ENCODE measurements at regions not wholly inside any gene's neighbourhood (a gene's known extent, or its start where the extent isn't known, plus 50 kb on each side); places are given as distances from the start of the nearest gene placed in this dataset.

DNA sequence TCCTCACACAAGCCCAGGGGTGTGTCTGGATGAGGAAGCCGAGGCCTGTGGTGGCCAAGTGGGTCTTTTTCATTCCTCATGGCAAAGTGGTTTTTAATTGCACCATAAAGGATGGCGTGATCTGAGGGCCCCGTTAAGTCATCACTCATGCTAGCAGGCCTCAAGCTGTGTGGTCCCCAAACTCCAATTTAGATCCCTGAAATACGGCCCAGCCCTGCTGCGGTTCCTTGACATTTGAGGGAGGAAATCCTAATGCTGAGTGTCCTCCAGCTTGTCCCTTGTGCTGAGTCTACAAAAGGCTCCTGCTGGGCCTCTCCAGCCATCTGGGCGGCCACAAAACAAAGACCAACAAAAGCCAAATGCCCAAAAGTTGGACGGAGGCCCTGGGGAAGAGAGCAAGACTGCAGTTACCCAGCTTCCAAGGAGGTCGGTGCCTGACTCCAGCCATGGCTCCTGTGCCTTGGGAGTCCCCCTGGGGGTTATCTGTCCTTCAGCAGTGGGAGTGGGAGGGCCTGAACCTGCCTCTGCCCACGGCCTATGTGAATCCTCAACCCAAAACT is 162.3 kb upstream of the PDE10A start:
- no peak overlapping the region for H3K4me3 ChIP-seq (ENCODE audit: low read depth, low read length)
- TF ChIP-seq, protein P1, sequence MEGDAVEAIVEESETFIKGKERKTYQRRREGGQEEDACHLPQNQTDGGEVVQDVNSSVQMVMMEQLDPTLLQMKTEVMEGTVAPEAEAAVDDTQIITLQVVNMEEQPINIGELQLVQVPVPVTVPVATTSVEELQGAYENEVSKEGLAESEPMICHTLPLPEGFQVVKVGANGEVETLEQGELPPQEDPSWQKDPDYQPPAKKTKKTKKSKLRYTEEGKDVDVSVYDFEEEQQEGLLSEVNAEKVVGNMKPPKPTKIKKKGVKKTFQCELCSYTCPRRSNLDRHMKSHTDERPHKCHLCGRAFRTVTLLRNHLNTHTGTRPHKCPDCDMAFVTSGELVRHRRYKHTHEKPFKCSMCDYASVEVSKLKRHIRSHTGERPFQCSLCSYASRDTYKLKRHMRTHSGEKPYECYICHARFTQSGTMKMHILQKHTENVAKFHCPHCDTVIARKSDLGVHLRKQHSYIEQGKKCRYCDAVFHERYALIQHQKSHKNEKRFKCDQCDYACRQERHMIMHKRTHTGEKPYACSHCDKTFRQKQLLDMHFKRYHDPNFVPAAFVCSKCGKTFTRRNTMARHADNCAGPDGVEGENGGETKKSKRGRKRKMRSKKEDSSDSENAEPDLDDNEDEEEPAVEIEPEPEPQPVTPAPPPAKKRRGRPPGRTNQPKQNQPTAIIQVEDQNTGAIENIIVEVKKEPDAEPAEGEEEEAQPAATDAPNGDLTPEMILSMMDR (IDR thresholded peaks at IDR 0.05; ENCODE audit: low read depth, low read length, missing control alignments): no peak
- no peak for DNase-seq (ENCODE audit: low read depth)

- TF ChIP-seq, protein P1 (IDR thresholded peaks at IDR 0.05; ENCODE audit: low read depth, low read length, missing control alignments): no peak
- DNase-seq (ENCODE audit: low read depth): no peak
- no peak overlapping the region for H3K4me3 ChIP-seq (ENCODE audit: low read depth, low read length)
Measured at GRCh38 chr6:165823609-165824326, 160.7 kb upstream of the PDE10A start.

DNA sequence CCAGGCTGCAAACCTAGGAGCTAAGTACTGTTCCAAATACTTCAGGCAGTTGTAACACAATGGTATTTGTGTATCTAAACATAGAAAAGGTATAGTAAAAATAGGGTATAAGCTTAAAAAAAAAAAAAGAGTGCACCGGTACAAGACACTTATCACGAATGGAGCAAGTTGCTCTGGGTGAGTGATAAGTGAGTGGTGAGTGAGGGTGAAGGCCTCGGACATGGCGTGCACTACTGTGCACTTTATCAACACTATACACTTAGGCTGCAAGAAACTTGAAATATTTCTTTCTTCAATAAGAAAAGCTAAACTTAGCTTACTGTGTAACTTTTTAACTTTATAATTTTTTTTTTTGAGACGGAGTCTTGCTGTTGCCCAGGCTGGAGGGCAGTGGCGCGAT is 159.5 kb upstream of the PDE10A start:
- no peak for DNase-seq (ENCODE audit: low read depth)
- no peak overlapping the region for H3K4me3 ChIP-seq (ENCODE audit: low read depth, low read length)
- TF ChIP-seq, protein P1 (IDR thresholded peaks at IDR 0.05; ENCODE audit: low read depth, low read length, missing control alignments): no peak

GRCh38 chr6:165821754-165822153 is 158.7 kb upstream of the PDE10A start:
- DNase-seq (ENCODE audit: low read depth): no peak
- no peak overlapping the region for H3K4me3 ChIP-seq (ENCODE audit: low read depth, low read length)
- TF ChIP-seq, protein P1 (IDR thresholded peaks at IDR 0.05; ENCODE audit: low read depth, low read length, missing control alignments): no peak

DNA sequence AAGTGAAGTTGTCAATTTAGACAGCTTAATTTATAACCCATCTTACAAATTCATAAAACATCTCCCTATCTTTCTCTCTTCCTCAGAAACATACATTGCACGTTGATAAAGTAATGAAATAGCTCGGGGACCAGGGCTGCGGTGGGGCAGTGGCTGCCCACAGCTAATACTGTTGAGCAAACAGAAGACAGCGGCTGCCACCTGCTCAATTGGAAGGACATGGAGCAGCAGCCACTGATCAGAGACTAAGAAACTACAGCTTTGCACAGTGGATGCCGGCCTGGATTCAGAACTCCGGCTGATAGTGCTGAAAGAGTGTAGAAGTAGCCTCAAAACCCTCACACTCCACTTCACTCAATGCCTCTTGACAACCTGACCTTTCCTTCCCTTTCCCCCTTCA is 157.9 kb upstream of the PDE10A start:
- no peak overlapping the region for H3K4me3 ChIP-seq (ENCODE audit: low read depth, low read length)
- DNase-seq (ENCODE audit: low read depth): no peak
- TF ChIP-seq, protein P1 (IDR thresholded peaks at IDR 0.05; ENCODE audit: low read depth, low read length, missing control alignments): no peak

GRCh38 chr6:165820407-165820806 is 157.4 kb upstream of the PDE10A start:
- TF ChIP-seq, protein P1 (IDR thresholded peaks at IDR 0.05; ENCODE audit: low read depth, low read length, missing control alignments): no peak
- no peak overlapping the region for H3K4me3 ChIP-seq (ENCODE audit: low read depth, low read length)
- DNase-seq (ENCODE audit: low read depth): no peak

- DNase-seq (ENCODE audit: low read depth): no peak
- no peak overlapping the region for H3K4me3 ChIP-seq (ENCODE audit: low read depth, low read length)
- TF ChIP-seq, protein P1 (IDR thresholded peaks at IDR 0.05; ENCODE audit: low read depth, low read length, missing control alignments): no peak
Measured at GRCh38 chr6:165819394-165819793, 156.4 kb upstream of the PDE10A start.

Measured in GM12864 (cell line).